ENCODE measurements at regions not wholly inside any gene's neighbourhood (a gene's known extent, or its start where the extent isn't known, plus 50 kb on each side); places are given as distances from the start of the nearest gene placed in this dataset.

DNA sequence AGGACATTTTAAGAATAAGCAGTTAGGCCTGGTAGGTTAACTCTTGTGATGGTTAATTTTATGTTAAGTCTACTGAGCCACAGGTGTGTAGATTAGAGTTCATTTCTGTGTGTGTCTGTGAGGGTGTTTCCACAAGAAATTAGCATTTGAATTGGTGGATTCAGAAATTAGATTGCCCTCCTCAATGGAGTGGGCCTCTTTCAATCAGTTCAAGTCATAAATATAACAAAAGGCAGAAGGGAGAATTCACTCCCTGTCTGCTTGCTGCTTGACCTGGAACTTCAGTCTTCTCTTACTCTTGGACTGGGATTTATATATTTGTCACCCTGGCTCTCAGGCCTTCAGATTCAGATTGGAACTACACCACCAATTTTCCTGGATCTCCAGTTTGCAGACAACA, 55.3 kb upstream of the POM121L12 start:
- DNase-seq (ENCODE audit: missing footprints) (no peak), ATAC-seq (no peak)
- intact Hi-C loops (cut with DNase I): no loop called here

DNA sequence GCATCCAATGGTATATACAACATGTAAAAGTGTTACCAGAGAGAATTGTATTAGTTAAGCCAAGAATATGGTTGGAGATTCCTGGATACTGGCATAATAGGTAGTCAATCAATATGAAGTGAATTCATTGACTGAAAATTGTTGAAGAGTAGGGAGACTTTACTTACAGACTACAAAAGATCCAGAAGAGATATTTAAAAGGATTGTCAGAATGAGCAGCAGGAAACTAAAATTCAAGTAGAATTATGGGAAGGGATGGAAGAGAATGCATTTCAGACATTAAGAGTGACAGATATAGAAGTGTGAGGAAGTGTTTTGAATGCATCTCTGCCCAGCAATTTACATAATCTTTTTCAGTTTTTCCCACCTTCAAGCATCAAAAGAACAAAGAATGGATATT, 62.3 kb upstream of the POM121L12 start:
- intact Hi-C loops (cut with DNase I): no loop called here
- DNase-seq (ENCODE audit: missing footprints): no peak
- ATAC-seq: no peak

DNA sequence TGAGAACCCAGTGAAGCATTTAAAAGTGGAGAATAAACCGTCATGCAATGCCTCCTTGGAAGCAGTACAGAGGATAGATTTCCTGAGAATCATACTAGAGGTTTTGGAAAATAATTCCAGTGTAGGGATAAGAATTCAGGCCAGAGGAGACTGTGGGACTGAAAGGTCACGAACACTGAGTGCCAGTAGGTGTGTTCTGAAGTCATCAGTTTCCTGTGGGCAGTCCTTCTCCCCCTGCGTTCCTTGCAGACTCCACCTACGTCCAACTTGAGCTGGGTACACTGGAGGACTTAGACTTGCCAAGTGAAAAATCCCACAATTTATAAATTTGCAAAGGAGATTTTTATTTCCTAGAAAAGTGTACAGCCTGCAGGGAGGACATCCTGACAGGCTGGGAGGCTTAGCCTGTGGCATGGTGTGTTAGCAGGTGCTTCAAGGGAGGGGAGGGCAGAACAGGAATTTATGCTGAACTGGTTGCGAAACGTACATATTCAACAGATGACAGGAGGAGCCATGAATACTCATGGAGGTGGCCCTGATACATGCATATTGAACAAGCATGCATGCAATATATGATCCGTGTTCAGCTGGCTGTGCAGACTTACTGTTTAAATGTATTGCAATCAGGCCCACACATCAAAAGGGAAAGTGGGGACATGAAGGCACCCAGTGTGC, 72.9 kb upstream of the POM121L12 start:
- intact Hi-C loops (cut with DNase I): no loop called here
- DNase-seq (ENCODE audit: missing footprints): no peak
- no peak for ATAC-seq

DNA sequence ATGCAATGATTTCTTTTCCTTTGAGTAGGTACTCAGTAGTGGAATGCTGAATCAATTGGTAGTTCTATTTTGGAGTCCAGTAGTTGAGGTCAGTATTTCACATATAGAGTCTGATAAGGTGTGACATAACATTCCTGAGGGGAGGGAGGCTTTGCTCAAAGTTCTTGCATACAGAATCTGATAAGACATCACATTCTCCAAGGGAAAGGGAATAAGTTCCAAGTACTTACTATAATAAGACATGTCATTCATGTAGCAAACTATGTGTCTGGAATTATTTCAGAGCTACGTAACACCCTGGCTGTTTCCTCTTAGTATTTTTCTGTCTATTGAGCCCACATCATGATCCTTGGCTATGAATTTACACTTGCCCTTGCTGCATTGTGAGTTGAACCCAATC, 74.3 kb upstream of the POM121L12 start:
- intact Hi-C loops (cut with DNase I): no loop called here
- DNase-seq (ENCODE audit: missing footprints): no peak
- peak; percentile 5 for ATAC-seq

DNA sequence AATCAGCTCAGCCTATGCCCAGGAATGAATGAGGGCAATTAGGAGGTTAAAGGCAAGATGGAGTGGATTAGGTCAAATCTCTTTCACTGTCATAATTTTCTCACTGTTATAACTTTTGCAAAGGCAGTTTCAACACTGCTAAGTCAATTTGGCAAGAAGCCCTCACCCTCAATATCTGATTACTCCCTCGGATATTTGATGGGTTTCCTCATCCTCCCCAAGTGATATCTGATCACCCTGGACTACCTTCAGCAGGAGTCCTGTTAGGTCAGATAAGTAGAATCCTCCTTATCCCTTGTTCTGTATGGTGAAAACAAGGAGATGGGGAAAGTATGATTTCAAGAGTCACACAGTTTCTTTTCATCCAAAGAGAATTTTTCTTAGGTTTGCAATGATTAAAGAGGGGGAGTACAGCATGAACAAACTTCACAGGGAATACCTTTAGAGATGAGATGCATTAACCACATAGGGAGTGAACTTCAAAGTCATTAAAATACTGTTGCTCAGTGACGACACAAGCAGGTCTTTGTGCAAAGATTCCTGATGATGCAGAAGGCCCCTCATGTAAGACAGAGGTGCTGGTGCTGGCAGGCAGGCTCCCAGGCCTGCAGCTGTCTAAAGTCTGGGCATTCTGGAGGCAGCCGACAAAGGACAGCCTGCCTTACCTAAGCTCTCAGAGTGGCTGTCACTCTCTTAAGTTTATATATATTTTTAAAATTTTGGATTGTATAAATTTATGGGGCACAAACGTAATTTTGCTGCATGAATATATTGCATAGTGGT, 75.4 kb upstream of the POM121L12 start:
- intact Hi-C loops (cut with DNase I): no loop called here
- DNase-seq (ENCODE audit: missing footprints) (no peak), ATAC-seq (no peak)

DNA sequence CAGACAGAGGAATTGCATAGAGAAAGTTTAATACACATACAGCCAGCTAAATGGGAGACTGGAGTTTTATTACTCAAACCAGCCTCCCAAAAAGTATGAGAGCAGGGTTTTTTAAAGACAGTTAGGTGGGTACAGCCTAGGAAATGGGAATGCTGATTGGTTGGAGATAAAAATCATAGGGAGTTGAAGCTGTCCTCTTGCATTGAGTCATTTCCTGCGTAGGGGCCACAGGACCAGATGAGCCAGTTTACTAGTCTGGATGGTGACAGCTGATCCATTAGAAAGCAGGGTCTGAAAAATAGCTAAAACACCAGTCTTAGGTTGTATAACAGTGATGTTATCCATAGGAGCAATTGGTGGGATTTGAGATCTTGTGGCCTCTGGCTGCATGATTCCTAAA, 76.1 kb upstream of the POM121L12 start:
- DNase-seq (ENCODE audit: missing footprints) (no peak), ATAC-seq (no peak)
- intact Hi-C loops (cut with DNase I): no loop called here

DNA sequence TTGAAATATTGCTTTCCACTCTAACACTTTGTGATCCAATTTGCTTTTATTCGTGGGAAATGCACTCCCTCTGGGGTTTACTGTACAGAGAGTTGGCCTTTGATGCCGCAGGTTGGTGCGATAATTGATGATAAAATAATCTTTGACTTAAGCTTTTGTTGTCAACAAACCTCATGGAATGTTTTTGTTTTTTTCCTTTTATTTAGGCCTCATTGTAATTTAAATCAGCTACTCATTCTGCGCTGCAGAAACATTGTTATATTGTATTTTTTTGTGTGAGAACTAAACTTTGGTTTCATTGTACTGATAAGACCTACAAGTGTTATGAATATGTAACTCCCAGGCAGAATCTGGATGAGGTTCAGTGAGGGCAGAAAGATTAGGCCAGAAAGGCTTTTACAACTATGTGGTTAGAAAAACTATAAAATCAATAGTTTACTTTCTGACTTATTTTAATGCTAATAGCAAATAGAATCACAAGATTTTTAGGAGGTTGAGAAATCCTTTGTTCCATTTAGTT, 76.8 kb upstream of the POM121L12 start:
- intact Hi-C loops (cut with DNase I): no loop called here
- no peak for DNase-seq (ENCODE audit: missing footprints)
- ATAC-seq: no peak

DNA sequence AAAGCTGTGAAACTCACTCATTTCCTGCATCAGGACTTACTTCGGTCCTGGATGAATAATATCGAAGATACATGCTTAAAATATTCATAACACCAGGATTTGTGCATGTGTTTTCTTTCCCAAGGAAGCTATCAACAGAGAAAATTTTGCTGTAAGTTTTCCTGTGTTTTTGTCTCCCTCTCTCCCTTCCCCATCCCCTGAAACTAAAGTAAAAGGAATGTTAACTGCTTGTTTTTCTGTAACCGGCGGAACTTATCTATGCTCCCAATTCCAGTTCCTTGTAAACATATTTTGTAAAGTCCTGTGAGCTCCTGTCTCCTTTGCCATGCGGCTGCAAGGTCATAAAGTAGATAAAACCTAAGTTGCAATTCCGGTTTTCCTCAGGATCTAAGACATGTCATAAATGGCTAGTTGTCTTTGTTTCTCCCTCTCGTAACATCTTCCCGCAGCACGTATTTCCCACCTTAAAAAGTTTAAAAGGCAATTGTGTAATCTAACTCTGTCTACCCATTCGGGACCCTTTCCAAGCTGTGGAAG, 79.0 kb upstream of the POM121L12 start:
- no peak for DNase-seq (ENCODE audit: missing footprints)
- intact Hi-C loops (cut with DNase I): no loop called here
- no peak for ATAC-seq

DNA sequence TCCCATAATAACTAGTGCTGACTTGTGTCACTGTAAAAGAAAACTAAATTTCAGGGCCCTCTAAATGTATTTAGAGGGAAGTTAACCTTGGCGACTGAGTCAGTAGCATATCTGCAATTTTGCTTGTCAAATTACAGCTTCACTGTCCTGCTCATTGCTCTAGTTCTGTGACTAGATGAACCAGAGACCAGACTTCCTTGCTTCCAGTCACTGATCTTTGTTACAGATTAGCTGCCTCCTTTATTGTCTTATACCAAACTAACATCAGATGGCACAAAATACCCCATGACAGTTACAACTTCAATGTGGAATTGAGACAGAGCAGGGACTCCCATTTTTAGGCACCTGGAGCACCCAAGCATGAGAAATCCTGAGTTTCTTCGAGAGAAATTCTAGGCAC, 79.9 kb upstream of the POM121L12 start:
- ATAC-seq: no peak
- intact Hi-C loops (cut with DNase I): no loop called here
- DNase-seq (ENCODE audit: missing footprints): no peak

DNA sequence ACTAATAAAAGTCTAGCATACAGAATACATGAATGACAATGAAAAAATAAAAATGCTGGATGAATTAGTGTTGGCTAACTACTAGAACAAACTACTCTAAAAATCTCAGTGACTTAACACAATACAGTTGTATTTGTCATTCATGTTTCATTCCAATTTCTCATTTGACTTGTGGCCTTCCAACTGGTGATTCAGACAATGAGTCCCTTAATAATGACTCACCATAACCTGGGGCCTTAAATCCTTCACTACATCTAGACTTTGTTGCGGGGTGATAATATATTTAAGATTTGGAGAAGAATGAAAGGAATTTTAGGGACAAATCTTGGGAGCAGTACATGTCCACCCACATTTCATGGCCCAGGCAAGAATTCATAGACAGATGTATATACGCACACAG, 90.5 kb upstream of the POM121L12 start:
- ATAC-seq: no peak
- intact Hi-C loops (cut with DNase I): no loop called here

DNA sequence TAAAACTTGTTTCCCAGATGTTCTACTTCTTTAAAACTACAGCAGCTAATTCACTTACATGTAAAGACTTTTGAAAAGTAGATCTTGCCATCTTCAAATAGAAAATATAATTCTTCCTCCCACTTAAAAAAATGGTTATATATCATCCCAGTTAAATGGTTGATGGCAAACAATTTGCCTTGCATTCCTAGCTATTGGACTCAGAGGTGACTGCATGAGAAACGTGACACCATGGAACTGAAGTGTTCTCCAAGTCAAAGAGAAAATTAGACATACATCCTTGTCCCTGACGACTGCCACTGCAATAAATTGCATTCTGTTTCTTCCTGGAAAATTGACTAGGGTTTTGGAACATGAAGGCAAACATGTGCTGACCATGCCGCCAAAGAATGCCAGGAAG, 95.0 kb upstream of the POM121L12 start:
- no peak for DNase-seq (ENCODE audit: missing footprints)
- intact Hi-C loops (cut with DNase I): no loop called here
- ATAC-seq: no peak

More for the DNA sequence above, 90.5 kb upstream of the POM121L12 start:
- DNase-seq (ENCODE audit: missing footprints): no peak

DNA sequence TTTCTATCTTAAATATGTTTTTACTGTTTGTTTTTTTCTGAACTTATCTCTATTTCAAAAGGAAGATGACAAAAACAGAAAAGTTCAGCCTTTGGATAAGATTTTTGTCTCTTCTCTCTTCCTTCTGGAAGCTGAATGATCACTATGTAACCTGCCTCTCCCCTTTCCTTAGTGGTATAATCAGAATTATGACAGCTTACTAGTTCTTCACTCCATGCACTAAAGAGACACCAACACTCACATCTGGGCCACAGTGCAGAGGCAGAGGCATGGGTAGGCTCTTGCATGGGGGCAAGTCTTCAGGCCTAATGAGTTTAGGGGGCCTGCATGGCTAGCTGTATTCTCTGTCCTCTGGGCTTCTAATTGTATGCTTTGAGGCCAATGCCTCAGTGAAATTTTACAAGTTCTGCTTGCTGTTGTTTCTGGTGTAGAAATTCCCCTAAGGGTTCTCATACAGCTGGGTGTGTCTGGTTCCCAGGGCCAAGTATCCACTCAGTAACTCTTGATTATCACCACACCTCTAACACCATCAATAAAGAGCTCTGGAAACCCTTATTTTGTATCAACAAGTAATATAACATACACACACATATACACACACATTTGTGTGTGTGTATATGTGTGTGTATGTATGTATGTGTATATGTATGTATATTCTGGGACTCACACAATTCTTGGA, 96.8 kb upstream of the POM121L12 start:
- DNase-seq (ENCODE audit: missing footprints) (no peak), ATAC-seq (no peak)
- intact Hi-C loops (cut with DNase I): no loop called here

DNA sequence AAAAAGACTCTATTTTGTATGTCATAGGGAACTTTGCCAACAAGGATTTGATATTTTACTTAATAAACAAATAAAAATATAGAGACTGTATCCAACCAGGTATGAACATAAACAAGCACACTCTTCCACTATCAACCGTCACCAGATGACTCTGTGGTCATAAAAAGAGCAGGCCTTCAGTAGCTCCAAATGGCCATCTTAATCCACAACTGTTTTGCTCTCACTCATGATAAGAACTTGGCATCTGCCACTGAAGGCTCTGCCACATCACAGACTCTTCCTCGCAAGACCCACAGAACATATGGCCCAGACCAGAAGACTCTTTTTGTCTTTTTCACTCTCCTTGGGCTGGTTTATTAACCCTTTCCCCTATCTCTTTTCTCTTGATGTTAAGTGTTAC, 98.7 kb upstream of the POM121L12 start:
- DNase-seq (ENCODE audit: missing footprints): no peak
- intact Hi-C loops (cut with DNase I): no loop called here
- no peak for ATAC-seq

DNA sequence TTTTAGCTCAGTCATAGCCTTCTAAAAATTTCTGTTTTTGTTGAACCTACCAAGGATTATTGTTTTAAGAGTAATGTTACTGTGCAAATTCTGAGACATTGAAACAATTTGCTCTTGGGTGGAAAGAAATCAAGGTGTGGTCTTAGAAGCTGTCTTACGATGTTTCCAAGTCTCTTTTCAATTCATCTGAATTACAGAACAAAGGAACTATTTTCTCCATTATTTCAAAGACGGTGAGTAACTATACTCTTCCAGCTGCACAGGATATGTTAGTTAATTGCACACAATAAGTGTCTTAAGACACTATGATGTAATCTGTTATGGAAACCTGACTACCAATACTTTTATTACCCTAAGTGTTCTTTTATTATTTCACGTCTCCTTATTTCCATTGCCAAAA, 106.8 kb upstream of the POM121L12 start:
- no peak for DNase-seq (ENCODE audit: missing footprints)
- no peak for ATAC-seq
- intact Hi-C loops (cut with DNase I): no loop called here

DNA sequence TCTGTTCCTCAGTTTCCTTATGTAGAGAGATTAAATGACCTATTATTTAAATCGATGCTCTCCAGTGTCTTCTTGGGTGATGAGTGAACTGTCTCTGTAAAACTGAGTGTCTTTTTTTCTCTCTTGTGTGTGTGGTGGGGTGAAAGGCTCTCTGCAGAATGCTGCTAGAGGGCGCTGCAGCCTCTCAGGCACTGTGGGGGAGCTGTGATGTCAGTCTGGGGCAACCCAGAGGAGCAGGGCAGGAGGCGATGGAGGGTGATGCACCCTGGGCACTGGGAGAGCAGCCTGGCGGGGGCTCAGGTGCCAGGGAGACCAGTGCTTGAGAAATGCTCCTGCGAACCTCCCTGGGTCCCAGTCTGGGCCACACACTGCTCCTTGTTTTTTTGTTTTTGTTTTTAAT, 110.1 kb upstream of the POM121L12 start:
- ATAC-seq: no peak
- intact Hi-C loops (cut with DNase I): no loop called here
- no peak for DNase-seq (ENCODE audit: missing footprints)

DNA sequence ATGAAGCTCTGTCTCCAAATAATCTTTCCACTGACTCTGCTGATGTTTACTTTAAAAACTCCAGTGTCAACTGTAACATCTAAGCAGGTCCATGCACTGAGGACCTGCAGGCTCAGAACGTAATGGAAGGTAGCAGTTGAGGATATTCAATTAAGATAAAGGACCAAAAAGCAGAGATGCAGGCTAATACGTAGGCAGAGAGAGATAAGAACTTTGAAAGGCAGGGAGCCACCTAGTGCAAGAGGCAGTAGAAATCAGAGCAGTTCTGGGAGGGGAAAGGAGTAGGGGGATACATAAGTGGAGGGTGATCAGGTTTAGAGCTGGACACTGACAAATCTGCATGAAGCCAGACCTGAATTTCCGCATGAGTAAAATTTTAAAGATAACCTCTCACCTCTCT, 114.5 kb upstream of the POM121L12 start:
- intact Hi-C loops (cut with DNase I): no loop called here
- DNase-seq (ENCODE audit: missing footprints): no peak
- ATAC-seq: no peak

DNA sequence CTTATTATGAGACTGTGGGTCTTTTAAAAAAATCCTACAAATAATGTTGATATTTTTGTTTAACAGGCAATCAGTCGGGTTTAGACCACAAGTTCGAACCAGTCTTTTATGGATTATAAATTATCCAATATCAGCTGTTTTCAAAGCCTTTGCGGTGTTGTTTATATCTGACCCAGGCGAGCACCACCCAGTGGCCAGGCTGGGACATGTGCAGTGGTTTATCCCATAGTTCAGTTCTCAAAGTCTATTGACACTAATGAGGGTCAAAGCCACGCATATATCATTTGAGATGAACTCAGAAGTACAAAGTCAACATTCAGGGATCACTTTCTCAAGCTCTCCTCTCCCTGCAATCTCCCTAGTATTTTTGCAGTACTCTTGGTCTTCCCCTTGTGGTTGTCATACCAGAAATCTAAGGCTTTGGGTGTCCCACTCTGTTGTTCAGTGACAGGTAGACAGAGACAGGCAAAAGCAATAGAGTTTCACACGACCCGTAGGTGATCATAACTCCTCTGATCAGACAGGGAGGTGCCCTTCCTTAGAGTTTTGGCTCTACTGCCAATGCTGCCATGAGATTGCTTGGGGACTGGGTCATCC, 117.4 kb upstream of the POM121L12 start:
- DNase-seq (ENCODE audit: missing footprints) (no peak), ATAC-seq (no peak)
- intact Hi-C loops (cut with DNase I): no loop called here

DNA sequence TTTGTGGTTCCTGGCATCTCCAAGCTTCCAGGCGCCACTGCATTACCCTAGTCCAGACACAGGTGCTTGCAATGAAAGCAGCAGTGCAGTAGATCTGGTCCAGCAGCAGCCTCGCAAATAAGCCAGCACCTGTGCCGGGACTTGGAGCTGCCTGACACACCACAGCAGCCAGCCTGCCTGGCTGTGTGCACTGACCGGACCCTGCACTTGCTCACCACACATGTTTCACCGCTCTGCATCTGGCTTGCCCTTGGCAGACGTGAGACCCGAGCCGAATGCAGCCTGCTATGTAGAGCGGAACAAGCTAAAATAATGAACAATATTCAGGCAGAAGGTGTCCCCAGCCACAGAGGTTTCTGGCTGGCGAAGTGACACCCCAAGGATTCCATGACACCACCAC, 123.6 kb upstream of the POM121L12 start:
- ATAC-seq (no peak), DNase-seq (ENCODE audit: missing footprints) (no peak)
- intact Hi-C loops (cut with DNase I): no loop called here

DNA sequence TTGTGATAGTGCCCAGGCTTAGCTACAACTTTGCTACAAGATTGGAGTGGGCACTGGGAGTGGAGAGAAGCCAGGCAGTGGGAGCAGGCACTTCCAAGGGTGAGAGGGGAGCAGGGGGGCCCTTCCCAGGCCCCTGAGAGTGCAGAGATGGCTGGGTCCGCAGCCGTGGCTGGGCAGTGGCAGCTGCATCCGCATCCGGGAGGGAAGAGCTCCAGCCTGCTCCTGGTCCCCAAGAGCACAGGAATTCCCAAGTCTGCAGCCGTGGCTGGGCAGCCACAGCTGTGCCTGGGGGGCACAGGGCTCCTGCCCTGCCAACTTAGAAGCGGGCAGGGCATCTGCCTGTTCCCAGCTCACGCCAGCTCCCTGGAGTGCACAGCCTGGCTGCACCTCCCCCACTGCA, 124.1 kb upstream of the POM121L12 start:
- ATAC-seq: no peak
- intact Hi-C loops (cut with DNase I): no loop called here
- DNase-seq (ENCODE audit: missing footprints): no peak
